ENCODE measurements at regions not wholly inside any gene's neighbourhood (a gene's known extent, or its start where the extent isn't known, plus 50 kb on each side); places are given as distances from the start of the nearest gene placed in this dataset.

GRCh38 chr20:24138951-24139350, 150.4 kb upstream of the GGTLC1 start:
- TF ChIP-seq, protein P1, sequence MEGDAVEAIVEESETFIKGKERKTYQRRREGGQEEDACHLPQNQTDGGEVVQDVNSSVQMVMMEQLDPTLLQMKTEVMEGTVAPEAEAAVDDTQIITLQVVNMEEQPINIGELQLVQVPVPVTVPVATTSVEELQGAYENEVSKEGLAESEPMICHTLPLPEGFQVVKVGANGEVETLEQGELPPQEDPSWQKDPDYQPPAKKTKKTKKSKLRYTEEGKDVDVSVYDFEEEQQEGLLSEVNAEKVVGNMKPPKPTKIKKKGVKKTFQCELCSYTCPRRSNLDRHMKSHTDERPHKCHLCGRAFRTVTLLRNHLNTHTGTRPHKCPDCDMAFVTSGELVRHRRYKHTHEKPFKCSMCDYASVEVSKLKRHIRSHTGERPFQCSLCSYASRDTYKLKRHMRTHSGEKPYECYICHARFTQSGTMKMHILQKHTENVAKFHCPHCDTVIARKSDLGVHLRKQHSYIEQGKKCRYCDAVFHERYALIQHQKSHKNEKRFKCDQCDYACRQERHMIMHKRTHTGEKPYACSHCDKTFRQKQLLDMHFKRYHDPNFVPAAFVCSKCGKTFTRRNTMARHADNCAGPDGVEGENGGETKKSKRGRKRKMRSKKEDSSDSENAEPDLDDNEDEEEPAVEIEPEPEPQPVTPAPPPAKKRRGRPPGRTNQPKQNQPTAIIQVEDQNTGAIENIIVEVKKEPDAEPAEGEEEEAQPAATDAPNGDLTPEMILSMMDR (IDR thresholded peaks at IDR 0.05), result no peak
- TF ChIP-seq POLR2A (IDR thresholded peaks at IDR 0.05; ENCODE audit: low read depth), result no peak
- no peak for TF ChIP-seq POLR2AphosphoS5 (IDR thresholded peaks at IDR 0.05)
